Dendritic cell treated with granulocyte-macrophage colony-stimulating factor and Interleukin-4, amounts not matched to agents 40 ng/mL and 50 ng/mL, for 4 days (primary cell): ENCODE measurements at regions not wholly inside any gene's neighbourhood (a gene's known extent, or its start where the extent isn't known, plus 50 kb on each side); places are given as distances from the start of the nearest gene placed in this dataset.
"Not testable (repeated sequence)": the region's sequence is repeated elsewhere in the genome, so short reads cannot be mapped to it uniquely, and the experiment has no call there.

Experiments used
- H3K27ac Mint-ChIP-seq: one replicate; pipeline ENCODE4 v1.8.0; 2022; ENCODE audit warnings: mild to moderate bottlenecking, mixed read lengths
- H3K27me3 Mint-ChIP-seq: one replicate; pipeline ENCODE4 v1.8.0; 2022; ENCODE audit warnings: mild to moderate bottlenecking, mixed read lengths
- H3K36me3 Mint-ChIP-seq: one replicate; pipeline ENCODE4 v1.8.0; 2022; ENCODE audit warnings: low read depth, mixed read lengths
- H3K4me1 Mint-ChIP-seq: one replicate; pipeline ENCODE4 v1.8.0; 2022; ENCODE audit warnings: low read depth, mixed read lengths
- H3K4me3 Mint-ChIP-seq: one replicate; pipeline ENCODE4 v1.8.0; 2022; ENCODE audit warnings: mild to moderate bottlenecking, moderate library complexity, mixed read lengths
- H3K9me3 Mint-ChIP-seq: one replicate; pipeline ENCODE4 v1.8.0; 2022; ENCODE audit warnings: mixed read lengths
- intact Hi-C: fragments of 100-400 bp; cut with micrococcal nuclease; formaldehyde crosslinking; loops from one replicate; pipeline ENCODE4 v1.15.0; 2022

- Mint-ChIP-seq H3K4me3 (no peak overlapping the region), H3K4me1 (no peaks in the 10 kb centered on the region), H3K27me3 (no peaks in the 10 kb centered on the region), H3K27ac (no peak overlapping the region), H3K9me3 (peaks cover 11% of the 10 kb centered on the region), H3K36me3 (no peaks in the 10 kb centered on the region)
- intact Hi-C loops = no loop called here
These were observed 140.7 kb upstream of the SMIM31 start for GRCh38 chr4:164613256-164613655.

GRCh38 chr4:164613792-164614191 is 140.1 kb upstream of the SMIM31 start:
- no peaks in the 10 kb centered on the region for H3K36me3 Mint-ChIP-seq
- no peak overlapping the region for H3K27ac Mint-ChIP-seq
- H3K4me3 Mint-ChIP-seq = no peak overlapping the region
- H3K9me3 Mint-ChIP-seq = peaks cover 11% of the 10 kb centered on the region
- H3K27me3 Mint-ChIP-seq = no peaks in the 10 kb centered on the region
- intact Hi-C loops = no loop called here
- H3K4me1 Mint-ChIP-seq = no peaks in the 10 kb centered on the region

GRCh38 chr4:164614329-164614728 is 139.6 kb upstream of the SMIM31 start:
- Mint-ChIP-seq H3K9me3 (peaks cover 11% of the 10 kb centered on the region), H3K27ac (no peak overlapping the region), H3K4me1 (no peaks in the 10 kb centered on the region), H3K27me3 (no peaks in the 10 kb centered on the region), H3K4me3 (no peak overlapping the region), H3K36me3 (no peaks in the 10 kb centered on the region)
- intact Hi-C loops = no loop called here

- H3K27ac Mint-ChIP-seq = no peak overlapping the region
- no peaks in the 10 kb centered on the region for H3K36me3 Mint-ChIP-seq
- no peaks in the 10 kb centered on the region for H3K27me3 Mint-ChIP-seq
- peaks cover 10% of the 10 kb centered on the region for H3K9me3 Mint-ChIP-seq
- no peaks in the 10 kb centered on the region for H3K4me1 Mint-ChIP-seq
- intact Hi-C loops = no loop called here
- H3K4me3 Mint-ChIP-seq = no peak overlapping the region
These were observed 138.9 kb upstream of the SMIM31 start for GRCh38 chr4:164614999-164615398.

GRCh38 chr4:164615964-164616363 is 138.0 kb upstream of the SMIM31 start:
- H3K27ac Mint-ChIP-seq = no peak overlapping the region
- H3K36me3 Mint-ChIP-seq = no peaks in the 10 kb centered on the region
- H3K4me3 Mint-ChIP-seq = no peak overlapping the region
- H3K4me1 Mint-ChIP-seq = no peaks in the 10 kb centered on the region
- intact Hi-C loops = no loop called here
- peaks cover under 1% of the 10 kb centered on the region for H3K9me3 Mint-ChIP-seq
- H3K27me3 Mint-ChIP-seq = no peaks in the 10 kb centered on the region

GRCh38 chr4:164616961-164617360 is 137.0 kb upstream of the SMIM31 start:
- intact Hi-C loops = no loop called here
- H3K27me3 Mint-ChIP-seq = no peaks in the 10 kb centered on the region
- H3K27ac Mint-ChIP-seq = no peak overlapping the region
- H3K9me3 Mint-ChIP-seq = no peaks in the 10 kb centered on the region
- H3K4me3 Mint-ChIP-seq = no peak overlapping the region
- H3K36me3 Mint-ChIP-seq = no peaks in the 10 kb centered on the region
- no peaks in the 10 kb centered on the region for H3K4me1 Mint-ChIP-seq

- no peaks in the 10 kb centered on the region for H3K9me3 Mint-ChIP-seq
- H3K27me3 Mint-ChIP-seq = no peaks in the 10 kb centered on the region
- intact Hi-C loops = no loop called here
- no peaks in the 10 kb centered on the region for H3K4me1 Mint-ChIP-seq
- no peak overlapping the region for H3K27ac Mint-ChIP-seq
- no peaks in the 10 kb centered on the region for H3K36me3 Mint-ChIP-seq
- H3K4me3 Mint-ChIP-seq = no peak overlapping the region
These were observed 136.5 kb upstream of the SMIM31 start for GRCh38 chr4:164617426-164617825.

GRCh38 chr4:164617911-164618310 is 136.0 kb upstream of the SMIM31 start:
- Mint-ChIP-seq H3K27ac (no peak overlapping the region), H3K36me3 (no peaks in the 10 kb centered on the region), H3K4me3 (no peak overlapping the region), H3K9me3 (no peaks in the 10 kb centered on the region), H3K27me3 (no peaks in the 10 kb centered on the region), H3K4me1 (no peaks in the 10 kb centered on the region)
- intact Hi-C loops = no loop called here

- Mint-ChIP-seq H3K27me3 (no peaks in the 10 kb centered on the region), H3K4me3 (no peak overlapping the region), H3K4me1 (no peaks in the 10 kb centered on the region), H3K27ac (no peak overlapping the region), H3K36me3 (no peaks in the 10 kb centered on the region), H3K9me3 (peaks cover 29% of the 10 kb centered on the region)
- intact Hi-C loops = no loop called here
These were observed 131.9 kb upstream of the SMIM31 start for GRCh38 chr4:164621886-164622521.

GRCh38 chr4:164623099-164623498 is 130.8 kb upstream of the SMIM31 start:
- intact Hi-C loops = no loop called here

GRCh38 chr4:164639001-164639400 is 114.9 kb upstream of the SMIM31 start:
- Mint-ChIP-seq H3K4me1 (no peaks in the 10 kb centered on the region), H3K27me3 (no peaks in the 10 kb centered on the region), H3K27ac (no peak overlapping the region), H3K36me3 (no peaks in the 10 kb centered on the region), H3K9me3 (peaks cover 12% of the 10 kb centered on the region), H3K4me3 (no peak overlapping the region)
- intact Hi-C loops = no loop called here

More at GRCh38 chr4:164623099-164623498, 130.8 kb upstream of the SMIM31 start:
- H3K4me3 Mint-ChIP-seq = no peak overlapping the region
- H3K36me3 Mint-ChIP-seq = no peaks in the 10 kb centered on the region
- peaks cover 39% of the 10 kb centered on the region for H3K9me3 Mint-ChIP-seq
- H3K27ac Mint-ChIP-seq = no peak overlapping the region
- no peaks in the 10 kb centered on the region for H3K27me3 Mint-ChIP-seq
- H3K4me1 Mint-ChIP-seq = no peaks in the 10 kb centered on the region

GRCh38 chr4:164648151-164648848 is 105.6 kb upstream of the SMIM31 start:
- Mint-ChIP-seq H3K27me3 (no peaks in the 10 kb centered on the region), H3K36me3 (no peaks in the 10 kb centered on the region), H3K27ac (no peak overlapping the region), H3K4me1 (no peaks in the 10 kb centered on the region), H3K4me3 (no peak overlapping the region), H3K9me3 (peaks cover 22% of the 10 kb centered on the region)
- intact Hi-C loops = no loop called here

GRCh38 chr4:164648849-164649212 is 105.1 kb upstream of the SMIM31 start:
- H3K9me3 Mint-ChIP-seq = peaks cover 22% of the 10 kb centered on the region

GRCh38 chr4:164659765-164660164 is 94.2 kb upstream of the SMIM31 start:
- Mint-ChIP-seq H3K27me3 (no peaks in the 10 kb centered on the region), H3K36me3 (no peaks in the 10 kb centered on the region), H3K4me1 (no peaks in the 10 kb centered on the region), H3K9me3 (peaks cover 41% of the 10 kb centered on the region), H3K27ac (no peak overlapping the region), H3K4me3 (no peak overlapping the region)
- intact Hi-C loops = no loop called here

More at GRCh38 chr4:164648849-164649212, 105.1 kb upstream of the SMIM31 start:
- no peak overlapping the region for H3K4me3 Mint-ChIP-seq
- no peaks in the 10 kb centered on the region for H3K4me1 Mint-ChIP-seq
- no peaks in the 10 kb centered on the region for H3K27me3 Mint-ChIP-seq
- H3K36me3 Mint-ChIP-seq = no peaks in the 10 kb centered on the region
- intact Hi-C loops = no loop called here
- no peak overlapping the region for H3K27ac Mint-ChIP-seq

- H3K9me3 Mint-ChIP-seq, intact Hi-C loops, H3K36me3 Mint-ChIP-seq, H3K4me3 Mint-ChIP-seq, H3K27me3 Mint-ChIP-seq, H3K27ac Mint-ChIP-seq, H3K4me1 Mint-ChIP-seq: not testable (repeated sequence)
These were observed 77.8 kb upstream of the SMIM31 start for GRCh38 chr4:164676152-164676551.
